ENCODE measurements at regions not wholly inside any gene's neighbourhood (a gene's known extent, or its start where the extent isn't known, plus 50 kb on each side); places are given as distances from the start of the nearest gene placed in this dataset.

- no peak for DNase-seq (ENCODE audit: low read depth in 4 of 6, low spot score in 6 of 6)
- Histone ChIP-seq H3K27me3 (ENCODE audit: control insufficient read depth, insufficient read depth, low read length) (no peaks in the 10 kb centered on the region), H3K9me3 (ENCODE audit: control insufficient read depth, insufficient read depth, low read length) (no peaks in the 10 kb centered on the region), H3K27ac (ENCODE audit: low read depth, low read length) (no peak overlapping the region), H3K4me3 (ENCODE audit: low read depth, low read length) (no peak overlapping the region), H3K36me3 (ENCODE audit: control insufficient read depth, insufficient read depth, low read length) (no peaks in the 10 kb centered on the region), H3K4me1 (ENCODE audit: control insufficient read depth, insufficient read depth, low read length) (no peaks in the 10 kb centered on the region)
- WGBS (ENCODE audit: insufficient coverage) = 100% methylated on average over 1 of the region's 2 CpGs
These were observed 863.7 kb upstream of the SEMA6D start for GRCh38 chr15:46853600-46853999.

DNA sequence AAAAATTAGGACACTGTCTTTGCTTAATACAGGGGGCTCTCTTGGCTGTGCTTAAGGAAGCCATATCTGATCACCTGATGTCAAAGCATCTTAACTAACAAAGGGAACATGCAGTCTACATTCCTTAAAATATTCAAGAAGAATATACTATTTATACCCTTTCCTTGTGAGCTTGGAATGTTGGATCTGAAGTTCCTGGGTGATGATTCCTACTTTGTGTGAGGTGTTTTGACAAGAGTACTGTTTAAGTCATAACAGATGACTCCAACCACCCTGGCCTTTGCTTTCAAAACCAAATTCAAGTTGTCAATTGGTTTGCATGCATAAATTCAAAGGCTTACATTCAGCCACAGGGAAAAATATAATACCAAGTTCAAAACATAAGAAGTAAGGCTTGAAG lies 862.7 kb upstream of the SEMA6D start:
- no peaks in the 10 kb centered on the region for H3K4me1 ChIP-seq (ENCODE audit: control insufficient read depth, insufficient read depth, low read length)
- no peak overlapping the region for H3K27ac ChIP-seq (ENCODE audit: low read depth, low read length)
- H3K36me3 ChIP-seq (ENCODE audit: control insufficient read depth, insufficient read depth, low read length) = no peaks in the 10 kb centered on the region
- DNase-seq (ENCODE audit: low read depth in 4 of 6, low spot score in 6 of 6) = no peak
- no peak overlapping the region for H3K4me3 ChIP-seq (ENCODE audit: low read depth, low read length)
- no peaks in the 10 kb centered on the region for H3K9me3 ChIP-seq (ENCODE audit: control insufficient read depth, insufficient read depth, low read length)
- H3K27me3 ChIP-seq (ENCODE audit: control insufficient read depth, insufficient read depth, low read length) = no peaks in the 10 kb centered on the region

GRCh38 chr15:46855388-46855787 lies 861.9 kb upstream of the SEMA6D start:
- no peaks in the 10 kb centered on the region for H3K4me1 ChIP-seq (ENCODE audit: control insufficient read depth, insufficient read depth, low read length)
- WGBS (ENCODE audit: insufficient coverage) = 100% methylated on average over 1 of the region's 1 CpG
- H3K36me3 ChIP-seq (ENCODE audit: control insufficient read depth, insufficient read depth, low read length) = no peaks in the 10 kb centered on the region
- H3K27ac ChIP-seq (ENCODE audit: low read depth, low read length) = no peak overlapping the region
- H3K27me3 ChIP-seq (ENCODE audit: control insufficient read depth, insufficient read depth, low read length) = no peaks in the 10 kb centered on the region
- DNase-seq (ENCODE audit: low read depth in 4 of 6, low spot score in 6 of 6) = no peak
- no peak overlapping the region for H3K4me3 ChIP-seq (ENCODE audit: low read depth, low read length)
- H3K9me3 ChIP-seq (ENCODE audit: control insufficient read depth, insufficient read depth, low read length) = no peaks in the 10 kb centered on the region

DNA sequence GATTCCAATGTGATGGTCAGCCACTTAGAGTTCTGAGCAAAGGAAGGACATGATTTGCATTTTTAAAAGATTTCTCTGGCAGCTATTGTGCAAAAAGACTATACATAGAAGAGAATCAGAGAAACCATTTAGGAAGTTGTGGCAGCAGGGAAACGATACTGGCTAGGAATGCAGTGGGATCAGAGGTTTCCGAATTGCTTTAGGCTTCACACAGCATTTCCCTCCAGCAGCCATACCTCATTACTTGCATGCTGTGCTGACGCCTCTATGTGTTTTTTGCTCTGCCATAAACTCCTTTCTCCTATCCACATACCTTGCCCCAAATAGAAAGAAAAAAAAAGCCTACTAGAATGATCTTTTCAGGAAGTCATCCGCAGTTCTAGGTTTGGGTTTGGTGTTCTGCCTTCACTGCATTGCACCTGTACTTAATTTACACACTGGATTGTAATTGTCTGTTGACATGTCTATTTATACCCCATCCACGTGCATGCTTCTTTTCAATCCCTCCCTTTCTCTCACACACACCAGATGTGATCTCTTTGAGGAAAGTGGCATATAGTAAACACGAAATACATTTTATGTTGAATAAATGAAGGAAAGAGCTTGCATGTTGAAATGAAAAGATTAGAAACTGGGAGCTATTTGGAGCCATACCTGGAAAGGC lies 860.3 kb upstream of the SEMA6D start:
- H3K27me3 ChIP-seq (ENCODE audit: control insufficient read depth, insufficient read depth, low read length) = no peaks in the 10 kb centered on the region
- no peaks in the 10 kb centered on the region for H3K36me3 ChIP-seq (ENCODE audit: control insufficient read depth, insufficient read depth, low read length)
- no peaks in the 10 kb centered on the region for H3K9me3 ChIP-seq (ENCODE audit: control insufficient read depth, insufficient read depth, low read length)
- peak in 2 of 6 donors; percentile 55 to 60 for DNase-seq (ENCODE audit: low read depth in 4 of 6, low spot score in 6 of 6)
- no peaks in the 10 kb centered on the region for H3K4me1 ChIP-seq (ENCODE audit: control insufficient read depth, insufficient read depth, low read length)
- H3K27ac ChIP-seq (ENCODE audit: low read depth, low read length) = peak overlapping the region; percentile 27
- no peak overlapping the region for H3K4me3 ChIP-seq (ENCODE audit: low read depth, low read length)
- WGBS (ENCODE audit: insufficient coverage) = no CpG with 5 or more reads among the region's 6 CpGs

DNA sequence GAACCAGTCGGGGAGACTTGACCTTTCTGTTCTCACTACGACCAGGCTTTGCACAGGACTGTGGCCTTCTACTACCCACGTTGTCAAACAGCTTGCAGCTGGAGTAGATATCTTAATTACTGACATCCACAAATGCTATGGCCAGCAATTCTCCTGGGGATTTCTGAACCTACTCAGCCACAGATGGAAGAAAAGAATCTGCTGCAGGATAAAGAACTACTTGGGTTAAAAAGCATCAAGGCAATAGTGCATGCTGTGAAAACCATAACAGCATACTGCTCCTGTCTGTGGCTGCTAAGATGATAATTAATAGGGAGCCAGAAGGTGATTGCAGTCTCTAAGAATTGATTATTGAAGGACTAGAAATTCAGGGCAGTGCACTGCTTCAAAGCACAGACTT lies 859.2 kb upstream of the SEMA6D start:
- H3K27me3 ChIP-seq (ENCODE audit: control insufficient read depth, insufficient read depth, low read length) = no peaks in the 10 kb centered on the region
- no peak overlapping the region for H3K27ac ChIP-seq (ENCODE audit: low read depth, low read length)
- H3K4me1 ChIP-seq (ENCODE audit: control insufficient read depth, insufficient read depth, low read length) = no peaks in the 10 kb centered on the region
- DNase-seq (ENCODE audit: low read depth in 4 of 6, low spot score in 6 of 6) = peak in 1 of 6 donors; percentile 50
- 40% methylated on average over 1 of the region's 3 CpGs for WGBS (ENCODE audit: insufficient coverage)
- H3K9me3 ChIP-seq (ENCODE audit: control insufficient read depth, insufficient read depth, low read length) = no peaks in the 10 kb centered on the region
- H3K36me3 ChIP-seq (ENCODE audit: control insufficient read depth, insufficient read depth, low read length) = no peaks in the 10 kb centered on the region
- no peak overlapping the region for H3K4me3 ChIP-seq (ENCODE audit: low read depth, low read length)

DNA sequence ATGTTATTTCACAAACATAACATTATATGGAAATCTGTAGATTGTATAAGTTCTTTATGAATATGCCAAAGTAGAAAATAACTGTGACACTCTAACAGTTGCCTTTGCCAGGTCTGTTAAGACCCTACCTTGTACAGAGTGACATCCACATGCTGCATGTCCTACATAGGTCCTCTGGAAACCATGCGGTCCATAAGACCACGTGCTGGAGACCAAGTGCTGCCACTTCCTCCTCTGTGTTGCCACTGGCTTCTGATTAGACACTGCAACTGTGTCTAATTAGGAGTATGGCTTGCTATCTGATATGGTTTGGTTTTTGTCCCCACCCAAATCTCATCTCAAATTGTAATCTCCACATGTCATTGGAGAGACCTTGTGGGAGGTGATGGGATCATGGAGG lies 855.5 kb upstream of the SEMA6D start:
- DNase-seq (ENCODE audit: low read depth in 4 of 6, low spot score in 6 of 6) = no peak
- H3K4me3 ChIP-seq (ENCODE audit: low read depth, low read length) = no peak overlapping the region
- H3K27me3 ChIP-seq (ENCODE audit: control insufficient read depth, insufficient read depth, low read length) = no peaks in the 10 kb centered on the region
- WGBS (ENCODE audit: insufficient coverage) = no CpG with 5 or more reads among the region's 2 CpGs
- no peaks in the 10 kb centered on the region for H3K36me3 ChIP-seq (ENCODE audit: control insufficient read depth, insufficient read depth, low read length)
- H3K9me3 ChIP-seq (ENCODE audit: control insufficient read depth, insufficient read depth, low read length) = no peaks in the 10 kb centered on the region
- H3K4me1 ChIP-seq (ENCODE audit: control insufficient read depth, insufficient read depth, low read length) = no peaks in the 10 kb centered on the region
- H3K27ac ChIP-seq (ENCODE audit: low read depth, low read length) = no peak overlapping the region

DNA sequence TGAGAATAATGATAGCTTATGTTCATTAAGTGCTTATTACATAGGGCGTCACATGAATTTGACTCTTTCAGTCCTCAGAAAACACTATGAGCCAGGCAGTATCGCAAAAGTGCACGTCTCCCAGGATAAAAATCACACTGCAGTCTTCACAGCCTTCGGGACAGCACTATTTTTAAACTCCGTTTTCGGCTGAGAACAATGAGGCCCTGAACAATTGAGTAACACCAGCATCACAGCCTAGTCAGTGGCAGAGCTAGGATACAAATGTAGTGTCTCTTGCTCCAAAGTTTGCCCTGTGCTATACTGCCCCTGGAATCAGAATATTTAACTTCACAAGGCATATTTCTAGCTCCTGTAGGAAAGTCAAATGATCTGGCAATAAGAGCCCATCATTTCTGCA lies 852.1 kb upstream of the SEMA6D start:
- Histone ChIP-seq H3K27ac (ENCODE audit: low read depth, low read length) (no peak overlapping the region), H3K4me3 (ENCODE audit: low read depth, low read length) (no peak overlapping the region), H3K27me3 (ENCODE audit: control insufficient read depth, insufficient read depth, low read length) (no peaks in the 10 kb centered on the region), H3K9me3 (ENCODE audit: control insufficient read depth, insufficient read depth, low read length) (no peaks in the 10 kb centered on the region), H3K36me3 (ENCODE audit: control insufficient read depth, insufficient read depth, low read length) (no peaks in the 10 kb centered on the region), H3K4me1 (ENCODE audit: control insufficient read depth, insufficient read depth, low read length) (no peaks in the 10 kb centered on the region)
- 58% methylated on average over 6 of the region's 6 CpGs for WGBS (ENCODE audit: insufficient coverage)
- DNase-seq (ENCODE audit: low read depth in 4 of 6, low spot score in 6 of 6) = peak in 1 of 6 donors; percentile 28

DNA sequence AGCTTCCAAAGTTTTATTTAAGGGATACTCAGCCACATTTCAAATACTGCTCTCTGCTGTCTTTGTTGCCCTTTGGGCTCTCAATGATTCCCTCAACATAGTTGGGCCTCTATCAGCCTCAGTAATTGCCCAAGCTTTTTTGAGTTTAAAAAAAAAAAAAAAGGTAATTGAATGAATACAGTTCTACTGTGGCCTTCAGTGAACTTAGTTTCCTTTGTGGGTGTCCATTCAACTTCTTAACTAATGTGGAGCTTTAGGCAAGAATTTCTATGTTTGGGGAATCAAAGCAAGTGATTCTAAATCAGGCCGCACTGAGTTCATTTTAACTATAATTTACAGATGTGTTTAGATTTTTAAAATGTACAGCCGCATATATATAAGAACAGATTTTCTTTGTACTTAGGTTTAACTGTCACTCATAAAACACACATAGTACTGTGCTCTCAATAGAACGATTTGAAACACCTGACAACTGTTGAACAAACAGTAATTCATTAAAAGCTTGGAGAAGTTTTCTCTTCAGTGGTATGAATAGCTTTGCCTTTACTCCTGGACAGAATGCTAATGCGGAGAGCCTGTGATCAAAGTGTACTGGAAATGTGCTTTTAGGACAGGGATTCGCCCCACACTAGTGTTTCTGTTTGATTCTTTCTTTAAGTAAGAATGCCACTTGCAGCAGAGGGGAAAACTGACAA lies 844.9 kb upstream of the SEMA6D start:
- Histone ChIP-seq H3K9me3 (ENCODE audit: control insufficient read depth, insufficient read depth, low read length) (no peaks in the 10 kb centered on the region), H3K27me3 (ENCODE audit: control insufficient read depth, insufficient read depth, low read length) (no peaks in the 10 kb centered on the region), H3K36me3 (ENCODE audit: control insufficient read depth, insufficient read depth, low read length) (no peaks in the 10 kb centered on the region), H3K27ac (ENCODE audit: low read depth, low read length) (peak overlapping the region; percentile 63), H3K4me3 (ENCODE audit: low read depth, low read length) (no peak overlapping the region), H3K4me1 (ENCODE audit: control insufficient read depth, insufficient read depth, low read length) (no peaks in the 10 kb centered on the region)
- DNase-seq (ENCODE audit: low read depth in 4 of 6, low spot score in 6 of 6) = peak in 5 of 6 donors; percentile 39 to 84 (median 61)
- WGBS (ENCODE audit: insufficient coverage) = 50% methylated on average over 1 of the region's 5 CpGs

DNA sequence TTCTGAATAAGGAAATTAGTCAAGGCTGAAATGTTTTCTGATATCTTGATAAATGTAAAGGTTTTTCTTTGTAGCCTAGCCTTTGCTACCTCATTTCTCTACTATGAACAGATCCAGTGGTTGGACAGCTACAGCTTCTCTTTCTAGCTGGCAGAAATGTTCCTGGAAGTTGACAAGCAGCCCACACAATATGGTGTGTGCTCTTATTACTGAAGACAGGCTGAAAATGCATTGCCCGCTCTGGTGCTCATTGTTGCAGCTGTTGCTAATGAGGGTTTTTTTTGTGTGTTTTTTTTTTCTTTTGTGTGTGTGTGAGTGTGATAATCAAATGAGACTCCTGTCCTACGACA lies 844.3 kb upstream of the SEMA6D start:
- no CpG with 5 or more reads among the region's 2 CpGs for WGBS (ENCODE audit: insufficient coverage)

More for the DNA sequence above, 844.3 kb upstream of the SEMA6D start:
- peak in 2 of 6 donors; percentile 39 to 75 for DNase-seq (ENCODE audit: low read depth in 4 of 6, low spot score in 6 of 6)
- Histone ChIP-seq H3K4me1 (ENCODE audit: control insufficient read depth, insufficient read depth, low read length) (no peaks in the 10 kb centered on the region), H3K36me3 (ENCODE audit: control insufficient read depth, insufficient read depth, low read length) (no peaks in the 10 kb centered on the region), H3K9me3 (ENCODE audit: control insufficient read depth, insufficient read depth, low read length) (no peaks in the 10 kb centered on the region), H3K4me3 (ENCODE audit: low read depth, low read length) (no peak overlapping the region), H3K27ac (ENCODE audit: low read depth, low read length) (peak overlapping the region; percentile 63), H3K27me3 (ENCODE audit: control insufficient read depth, insufficient read depth, low read length) (no peaks in the 10 kb centered on the region)

Data from spinal cord (tissue), 9 donors.